ENCODE measurements at regions not wholly inside any gene's neighbourhood (a gene's known extent, or its start where the extent isn't known, plus 50 kb on each side); places are given as distances from the start of the nearest gene placed in this dataset.

DNA sequence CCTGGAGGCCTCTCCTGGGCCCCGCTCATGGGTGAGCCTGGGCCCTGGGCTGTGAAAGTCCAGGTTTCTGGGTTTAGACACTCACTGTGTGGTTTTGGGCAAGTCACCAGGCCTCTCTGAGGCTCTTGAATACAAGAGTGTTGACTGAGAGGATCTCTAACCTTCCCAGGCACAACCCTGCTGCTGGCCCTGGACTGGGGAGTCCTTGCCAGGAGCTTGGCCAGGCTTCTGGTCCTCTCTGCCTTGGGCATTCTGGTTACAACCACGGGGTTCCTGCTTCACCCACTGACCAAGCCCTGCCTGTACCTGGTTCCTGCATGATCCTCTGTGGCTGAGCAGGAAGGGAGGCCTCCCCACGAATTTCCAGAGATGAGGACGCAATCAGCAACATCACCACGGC lies 63.6 kb upstream of the COL13A1 start:
- H3K27me3 ChIP-seq (ENCODE audit: insufficient read depth, poor library complexity, severe bottlenecking), result peaks cover 2% of the 10 kb centered on the region
- no peak for DNase-seq (ENCODE audit: low read depth in 1 of 2, low spot score in 1 of 2)
- no peak overlapping the region for H3K27ac ChIP-seq (replicated peaks)
- no peak overlapping the region for H3K4me3 ChIP-seq (replicated peaks; ENCODE audit: insufficient read depth, low read length)
- TF ChIP-seq, protein P1, sequence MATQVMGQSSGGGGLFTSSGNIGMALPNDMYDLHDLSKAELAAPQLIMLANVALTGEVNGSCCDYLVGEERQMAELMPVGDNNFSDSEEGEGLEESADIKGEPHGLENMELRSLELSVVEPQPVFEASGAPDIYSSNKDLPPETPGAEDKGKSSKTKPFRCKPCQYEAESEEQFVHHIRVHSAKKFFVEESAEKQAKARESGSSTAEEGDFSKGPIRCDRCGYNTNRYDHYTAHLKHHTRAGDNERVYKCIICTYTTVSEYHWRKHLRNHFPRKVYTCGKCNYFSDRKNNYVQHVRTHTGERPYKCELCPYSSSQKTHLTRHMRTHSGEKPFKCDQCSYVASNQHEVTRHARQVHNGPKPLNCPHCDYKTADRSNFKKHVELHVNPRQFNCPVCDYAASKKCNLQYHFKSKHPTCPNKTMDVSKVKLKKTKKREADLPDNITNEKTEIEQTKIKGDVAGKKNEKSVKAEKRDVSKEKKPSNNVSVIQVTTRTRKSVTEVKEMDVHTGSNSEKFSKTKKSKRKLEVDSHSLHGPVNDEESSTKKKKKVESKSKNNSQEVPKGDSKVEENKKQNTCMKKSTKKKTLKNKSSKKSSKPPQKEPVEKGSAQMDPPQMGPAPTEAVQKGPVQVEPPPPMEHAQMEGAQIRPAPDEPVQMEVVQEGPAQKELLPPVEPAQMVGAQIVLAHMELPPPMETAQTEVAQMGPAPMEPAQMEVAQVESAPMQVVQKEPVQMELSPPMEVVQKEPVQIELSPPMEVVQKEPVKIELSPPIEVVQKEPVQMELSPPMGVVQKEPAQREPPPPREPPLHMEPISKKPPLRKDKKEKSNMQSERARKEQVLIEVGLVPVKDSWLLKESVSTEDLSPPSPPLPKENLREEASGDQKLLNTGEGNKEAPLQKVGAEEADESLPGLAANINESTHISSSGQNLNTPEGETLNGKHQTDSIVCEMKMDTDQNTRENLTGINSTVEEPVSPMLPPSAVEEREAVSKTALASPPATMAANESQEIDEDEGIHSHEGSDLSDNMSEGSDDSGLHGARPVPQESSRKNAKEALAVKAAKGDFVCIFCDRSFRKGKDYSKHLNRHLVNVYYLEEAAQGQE (IDR thresholded peaks at IDR 0.05; ENCODE audit: insufficient replicate concordance, low read depth), result no peak
- TF ChIP-seq SPI1 (IDR thresholded peaks at IDR 0.05; ENCODE audit: borderline replicate concordance, low read depth) (no peak), POLR2AphosphoS5 (IDR thresholded peaks at IDR 0.05; ENCODE audit: low read depth) (no peak), GABPA (IDR thresholded peaks at IDR 0.05; ENCODE audit: low read depth) (no peak)
- TF ChIP-seq, protein P2, sequence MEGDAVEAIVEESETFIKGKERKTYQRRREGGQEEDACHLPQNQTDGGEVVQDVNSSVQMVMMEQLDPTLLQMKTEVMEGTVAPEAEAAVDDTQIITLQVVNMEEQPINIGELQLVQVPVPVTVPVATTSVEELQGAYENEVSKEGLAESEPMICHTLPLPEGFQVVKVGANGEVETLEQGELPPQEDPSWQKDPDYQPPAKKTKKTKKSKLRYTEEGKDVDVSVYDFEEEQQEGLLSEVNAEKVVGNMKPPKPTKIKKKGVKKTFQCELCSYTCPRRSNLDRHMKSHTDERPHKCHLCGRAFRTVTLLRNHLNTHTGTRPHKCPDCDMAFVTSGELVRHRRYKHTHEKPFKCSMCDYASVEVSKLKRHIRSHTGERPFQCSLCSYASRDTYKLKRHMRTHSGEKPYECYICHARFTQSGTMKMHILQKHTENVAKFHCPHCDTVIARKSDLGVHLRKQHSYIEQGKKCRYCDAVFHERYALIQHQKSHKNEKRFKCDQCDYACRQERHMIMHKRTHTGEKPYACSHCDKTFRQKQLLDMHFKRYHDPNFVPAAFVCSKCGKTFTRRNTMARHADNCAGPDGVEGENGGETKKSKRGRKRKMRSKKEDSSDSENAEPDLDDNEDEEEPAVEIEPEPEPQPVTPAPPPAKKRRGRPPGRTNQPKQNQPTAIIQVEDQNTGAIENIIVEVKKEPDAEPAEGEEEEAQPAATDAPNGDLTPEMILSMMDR (IDR thresholded peaks at IDR 0.05; ENCODE audit: insufficient read depth, low read length), result no peak

DNA sequence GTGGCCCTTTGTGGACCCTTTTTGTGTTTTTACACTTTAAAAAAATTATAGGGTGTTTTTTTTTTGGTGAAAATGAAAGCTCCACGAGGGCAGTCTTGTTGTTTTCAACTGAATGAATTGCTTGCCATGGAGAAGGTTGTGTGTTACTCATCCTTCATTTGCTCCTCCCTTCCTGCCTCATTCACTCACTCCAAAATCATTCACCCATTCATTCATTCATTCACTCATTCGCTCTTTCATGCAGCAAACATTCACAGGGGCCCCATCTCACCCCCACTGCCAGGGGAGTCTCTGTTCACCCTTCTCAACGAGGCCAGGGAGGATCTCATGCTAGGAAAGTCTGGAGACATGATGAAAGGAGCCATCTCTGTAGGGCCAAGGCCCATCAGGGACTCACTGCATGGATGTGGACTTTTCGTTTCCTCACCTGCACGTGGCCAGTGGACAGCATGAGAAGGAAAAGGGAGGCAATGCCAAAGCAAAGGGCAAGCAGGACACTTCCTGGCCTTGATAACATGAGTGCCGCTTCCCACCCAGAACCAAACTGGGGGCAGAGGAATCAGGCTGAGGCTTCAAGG lies 62.8 kb upstream of the COL13A1 start:
- TF ChIP-seq, protein P2 (IDR thresholded peaks at IDR 0.05; ENCODE audit: insufficient read depth, low read length), result no peak
- TF ChIP-seq, protein P1 (IDR thresholded peaks at IDR 0.05; ENCODE audit: insufficient replicate concordance, low read depth), result no peak
- TF ChIP-seq SPI1 (IDR thresholded peaks at IDR 0.05; ENCODE audit: borderline replicate concordance, low read depth) (no peak), GABPA (IDR thresholded peaks at IDR 0.05; ENCODE audit: low read depth) (no peak), POLR2AphosphoS5 (IDR thresholded peaks at IDR 0.05; ENCODE audit: low read depth) (no peak)
- no peak overlapping the region for H3K4me3 ChIP-seq (replicated peaks; ENCODE audit: insufficient read depth, low read length)
- H3K27ac ChIP-seq (replicated peaks), result no peak overlapping the region
- no peak for DNase-seq (ENCODE audit: low read depth in 1 of 2, low spot score in 1 of 2)
- peaks cover 2% of the 10 kb centered on the region for H3K27me3 ChIP-seq (ENCODE audit: insufficient read depth, poor library complexity, severe bottlenecking)

DNA sequence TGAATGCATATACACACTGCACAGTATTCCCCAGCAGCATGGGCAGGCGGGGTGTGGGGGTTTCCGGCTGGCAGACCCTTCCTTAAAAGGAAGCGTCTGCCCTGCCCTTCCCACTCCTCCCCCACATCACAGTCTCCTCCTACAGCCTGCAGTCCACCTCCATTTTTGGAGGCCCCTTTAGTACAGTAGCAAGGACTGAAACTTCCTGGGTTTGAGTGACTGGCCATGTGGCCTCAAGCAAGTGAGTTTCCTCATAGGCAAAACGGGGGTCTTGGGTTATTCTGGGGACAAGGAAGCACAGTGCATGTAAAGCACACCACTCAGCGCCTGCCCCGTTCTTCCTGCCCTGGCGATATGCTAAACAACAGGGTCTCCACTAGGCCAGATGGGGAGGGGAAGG lies 62.1 kb upstream of the COL13A1 start:
- no peak overlapping the region for H3K4me3 ChIP-seq (replicated peaks; ENCODE audit: insufficient read depth, low read length)
- H3K27ac ChIP-seq (replicated peaks), result no peak overlapping the region
- TF ChIP-seq, protein P2 (IDR thresholded peaks at IDR 0.05; ENCODE audit: insufficient read depth, low read length), result no peak
- TF ChIP-seq POLR2AphosphoS5 (IDR thresholded peaks at IDR 0.05; ENCODE audit: low read depth) (no peak), GABPA (IDR thresholded peaks at IDR 0.05; ENCODE audit: low read depth) (no peak), SPI1 (IDR thresholded peaks at IDR 0.05; ENCODE audit: borderline replicate concordance, low read depth) (no peak)
- TF ChIP-seq, protein P1 (IDR thresholded peaks at IDR 0.05; ENCODE audit: insufficient replicate concordance, low read depth), result no peak
- DNase-seq (ENCODE audit: low read depth in 1 of 2, low spot score in 1 of 2), result no peak
- H3K27me3 ChIP-seq (ENCODE audit: insufficient read depth, poor library complexity, severe bottlenecking), result peaks cover 2% of the 10 kb centered on the region
